Endothelial cell of umbilical vein (primary cell): ENCODE measurements at regions not wholly inside any gene's neighbourhood (a gene's known extent, or its start where the extent isn't known, plus 50 kb on each side); places are given as distances from the start of the nearest gene placed in this dataset.

Source experiments
- BruUV-seq: library from RNA; stranded (reverse); fragments of 400-500 nt; replicated peaks from 2 replicates; lab custom pipeline; 2021; lab: Mats Ljungman, UMichigan
- CTCF ChIA-PET: fragments of 300-600, 350-600 bp; sonication (Branson Sonifier 250); formaldehyde crosslinking; loops from one replicate; lab custom pipeline; 2021; ENCODE audit warnings: antibody characterized with exemption, inconsistent platforms; lab: Charles Lee
- POLR2A ChIA-PET: fragments of 300-600, 350-600 bp; sonication (Branson Sonifier 250); formaldehyde crosslinking; loops from one replicate; lab custom pipeline; 2021; ENCODE audit warnings: antibody characterized with exemption, inconsistent platforms; lab: Charles Lee
- DNase-seq: peaks from one replicate; pipeline ENCODE4 v3.0.0-alpha.2; 2011; ENCODE audit warnings: low read depth, low spot score
- FAIRE-seq: peaks from 2 replicates; lab custom pipeline; 2011; peaks lifted over from hg19 to GRCh38; lab: Jason Lieb, UNC
- H2AFZ ChIP-seq: 2 replicates; pipeline ENCODE4 v1.6.0; 2012; ENCODE audit warnings: low read depth, low read length, control low read depth, inconsistent platforms
- H3K27ac ChIP-seq: 2 replicates; pipeline ENCODE4 v1.5.1; 2011; ENCODE audit warnings: low read depth, mild to moderate bottlenecking, control low read depth, low read length, moderate library complexity; ENCODE audit not compliant: insufficient read depth
- H3K27me3 ChIP-seq, 2 experiments: 2 replicates each; pipeline versions ENCODE4 v1.6.0 to v1.6.1; 2011; ENCODE audit warnings: low read length in 2 of 2, mixed read lengths in 1 of 2; ENCODE audit not compliant: control insufficient read depth in 2 of 2, insufficient read depth in 2 of 2
- H3K36me3 ChIP-seq, 2 experiments: 2 replicates in 1 of 2; 3 replicates in 1 of 2; pipeline ENCODE4 v1.5.1; 2011; ENCODE audit warnings: low read length in 2 of 2, mild to moderate bottlenecking in 1 of 2, moderate library complexity in 1 of 2; ENCODE audit not compliant: control insufficient read depth in 2 of 2, insufficient read depth in 2 of 2; ENCODE audit errors: extremely low read depth in 1 of 2
- H3K4me1 ChIP-seq: 3 replicates; pipeline ENCODE4 v1.5.1; 2011; ENCODE audit warnings: mild to moderate bottlenecking, low read length; ENCODE audit not compliant: control insufficient read depth, insufficient read depth; ENCODE audit errors: extremely low read depth
- H3K4me2 ChIP-seq: 2 replicates; pipeline ENCODE4 v1.6.1; 2011; ENCODE audit warnings: low read length, control low read depth, mixed read lengths; ENCODE audit not compliant: insufficient read depth
- H3K4me3 ChIP-seq, 3 experiments: fragments of 200-600 bp in 1 of 3; sonication (generic), shearing (Covaris generic) in 1 of 3; replicated peaks in 1 of 3; 2 replicates each; pipeline ENCODE4 v1.5.1; 2011 to 2016; ENCODE audit warnings: control low read depth in 3 of 3, low read length in 3 of 3, mild to moderate bottlenecking in 2 of 3, inconsistent platforms in 1 of 3, low read depth in 1 of 3, moderate library complexity in 1 of 3; ENCODE audit not compliant: insufficient read depth in 1 of 3
- H3K79me2 ChIP-seq: 2 replicates; pipeline ENCODE4 v1.6.0; 2012; ENCODE audit warnings: low read length, inconsistent platforms; ENCODE audit not compliant: control insufficient read depth, insufficient read depth
- H3K9ac ChIP-seq: replicated peaks from 2 replicates; pipeline ENCODE3; 2011; ENCODE audit warnings: low read length, control low read depth; ENCODE audit not compliant: insufficient read depth; ENCODE audit errors: extremely low read depth
- H3K9me1 ChIP-seq: replicated peaks from 3 replicates; pipeline ENCODE4 v1.6.0; 2011; ENCODE audit warnings: mild to moderate bottlenecking, low read length; ENCODE audit not compliant: control insufficient read depth, insufficient read depth; ENCODE audit errors: extremely low read depth
- H3K9me3 ChIP-seq: replicated peaks from 2 replicates; pipeline ENCODE4 v1.5.1; 2012; ENCODE audit warnings: low read length, inconsistent platforms; ENCODE audit not compliant: control insufficient read depth, insufficient read depth
- H4K20me1 ChIP-seq: replicated peaks from 2 replicates; pipeline ENCODE3; 2011; ENCODE audit warnings: mild to moderate bottlenecking, low read length; ENCODE audit not compliant: control insufficient read depth, insufficient read depth; ENCODE audit errors: extremely low read depth
- EZH2 ChIP-seq: IDR thresholded peaks from 2 replicates; pipeline ENCODE4 v1.6.1; 2012; ENCODE audit warnings: borderline replicate concordance, low read depth, mild to moderate bottlenecking, moderate library complexity, low read length, inconsistent platforms; ENCODE audit not compliant: severe bottlenecking
- FOS ChIP-seq: IDR thresholded peaks from 2 replicates; pipeline ENCODE4 v1.6.1; 2011; ENCODE audit warnings: mild to moderate bottlenecking, low read length, moderate library complexity, borderline replicate concordance; ENCODE audit not compliant: insufficient read depth
- GATA2 ChIP-seq: IDR thresholded peaks from 2 replicates; pipeline ENCODE4 v1.7.0; 2011; ENCODE audit warnings: low read depth, mild to moderate bottlenecking, moderate library complexity, mixed read lengths, low read length; ENCODE audit not compliant: insufficient read length, insufficient read depth
- JUN ChIP-seq: IDR thresholded peaks from 2 replicates; pipeline ENCODE4 v1.6.1; 2011; ENCODE audit warnings: borderline replicate concordance, low read depth; ENCODE audit not compliant: insufficient read length, insufficient read depth
- MYC ChIP-seq: IDR thresholded peaks from one replicate; pipeline ENCODE4 v1.6.1; 2011; ENCODE audit warnings: mild to moderate bottlenecking, low read depth, low read length
- POLR2A ChIP-seq: IDR thresholded peaks from 2 replicates; pipeline ENCODE4 v1.6.1; 2012; ENCODE audit warnings: low read depth, mild to moderate bottlenecking, control low read depth, low read length
- POLR2AphosphoS5 ChIP-seq: IDR thresholded peaks from 2 replicates; pipeline ENCODE4 v1.6.1; 2012; ENCODE audit warnings: low read depth, mild to moderate bottlenecking, control low read depth, low read length, moderate library complexity; ENCODE audit not compliant: insufficient read depth
- dilution Hi-C: fragments of 300-500 bp; cut with MboI; formaldehyde crosslinking; loops from one replicate; pipeline ENCODE4 v1.15.0; 2019; ENCODE audit warnings: low sequenced_read_pairs; ENCODE audit not compliant: extremely low pct_ligation_motif_present
- intact Hi-C: fragments of 100-400 bp; cut with micrococcal nuclease; formaldehyde crosslinking; loops from one replicate; pipeline ENCODE4 v1.10.0; 2022
- TF ChIP-seq, protein P1 (sequence below): IDR thresholded peaks from 2 replicates; pipeline ENCODE4 v1.6.1; 2011; ENCODE audit not compliant: insufficient read depth, insufficient read length
- TF ChIP-seq, protein P2 (sequence below), 2 donors: IDR thresholded peaks; 1 replicate in 1 of 2; 2 replicates in 1 of 2; pipeline ENCODE4 v1.5.1; 2011; ENCODE audit warnings: low read length in 2 of 2, mild to moderate bottlenecking in 2 of 2, moderate library complexity in 2 of 2, control low read depth in 1 of 2, inconsistent platforms in 1 of 2, low read depth in 1 of 2; ENCODE audit not compliant: insufficient read depth in 1 of 2; ENCODE audit errors: extremely low read depth in 1 of 2

DNA sequence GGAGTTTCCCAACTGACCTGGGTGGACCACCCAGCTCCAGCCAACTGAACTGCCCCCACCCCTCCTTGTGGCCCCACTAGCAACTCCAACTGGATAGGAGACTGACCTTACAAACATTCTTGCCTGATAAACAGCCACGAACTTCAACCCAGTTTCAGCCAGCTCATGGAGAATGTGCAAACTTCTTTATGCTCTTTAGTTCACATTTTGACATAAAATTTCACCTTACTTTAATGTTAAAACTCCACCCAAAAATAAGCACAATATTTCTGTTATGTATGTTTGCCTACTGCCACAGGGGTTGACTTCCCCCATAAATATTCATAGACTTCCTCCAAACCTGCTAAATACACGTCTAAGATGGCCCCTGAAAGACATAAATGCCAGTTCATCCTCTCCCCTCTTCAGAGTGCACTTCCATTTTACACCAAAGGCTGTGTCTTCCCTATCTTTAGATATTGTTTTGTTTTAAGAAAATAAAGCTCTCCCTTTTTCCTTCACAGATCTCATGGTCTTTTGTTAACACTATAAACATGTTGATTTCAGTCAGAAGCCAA is 643.7 kb downstream of the EPM2A start:
- Histone ChIP-seq H4K20me1 (no peaks in the 10 kb centered on the region), H3K4me3 (no peak overlapping the region), H3K9me1 (no peaks in the 10 kb centered on the region), H3K4me1 (no peaks in the 10 kb centered on the region), H3K27ac (no peak overlapping the region), H3K36me3 (no peaks in the 10 kb centered on the region), H3K9ac (no peak overlapping the region), H3K27me3 (no peaks in the 10 kb centered on the region), H3K79me2 (no peaks in the 10 kb centered on the region), H3K9me3 (no peaks in the 10 kb centered on the region), H3K4me2 (no peak overlapping the region), H2AFZ (no peak overlapping the region)
- no peak for DNase-seq
- ChIA-PET POLR2A (no interaction called here), CTCF (no interaction called here)
- TF ChIP-seq GATA2 (no peak), POLR2AphosphoS5 (no peak), EZH2 (no peak), MYC (no peak), FOS (no peak), POLR2A (no peak), JUN (no peak)
- TF ChIP-seq, protein P1, sequence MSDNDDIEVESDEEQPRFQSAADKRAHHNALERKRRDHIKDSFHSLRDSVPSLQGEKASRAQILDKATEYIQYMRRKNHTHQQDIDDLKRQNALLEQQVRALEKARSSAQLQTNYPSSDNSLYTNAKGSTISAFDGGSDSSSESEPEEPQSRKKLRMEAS = no peak
- TF ChIP-seq, protein P2, sequence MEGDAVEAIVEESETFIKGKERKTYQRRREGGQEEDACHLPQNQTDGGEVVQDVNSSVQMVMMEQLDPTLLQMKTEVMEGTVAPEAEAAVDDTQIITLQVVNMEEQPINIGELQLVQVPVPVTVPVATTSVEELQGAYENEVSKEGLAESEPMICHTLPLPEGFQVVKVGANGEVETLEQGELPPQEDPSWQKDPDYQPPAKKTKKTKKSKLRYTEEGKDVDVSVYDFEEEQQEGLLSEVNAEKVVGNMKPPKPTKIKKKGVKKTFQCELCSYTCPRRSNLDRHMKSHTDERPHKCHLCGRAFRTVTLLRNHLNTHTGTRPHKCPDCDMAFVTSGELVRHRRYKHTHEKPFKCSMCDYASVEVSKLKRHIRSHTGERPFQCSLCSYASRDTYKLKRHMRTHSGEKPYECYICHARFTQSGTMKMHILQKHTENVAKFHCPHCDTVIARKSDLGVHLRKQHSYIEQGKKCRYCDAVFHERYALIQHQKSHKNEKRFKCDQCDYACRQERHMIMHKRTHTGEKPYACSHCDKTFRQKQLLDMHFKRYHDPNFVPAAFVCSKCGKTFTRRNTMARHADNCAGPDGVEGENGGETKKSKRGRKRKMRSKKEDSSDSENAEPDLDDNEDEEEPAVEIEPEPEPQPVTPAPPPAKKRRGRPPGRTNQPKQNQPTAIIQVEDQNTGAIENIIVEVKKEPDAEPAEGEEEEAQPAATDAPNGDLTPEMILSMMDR (IDR thresholded peaks at IDR 0.05; ENCODE audit: extremely low read depth in 1 of 2, insufficient read depth in 1 of 2, low read depth in 1 of 2, low read length in 2 of 2) = no peak
- no peak for FAIRE-seq
- intact Hi-C loops = no loop called here
- no TSS peak for BruUV-seq
- dilution Hi-C loops = no loop called here
